ENCODE measurements at regions not wholly inside any gene's neighbourhood (a gene's known extent, or its start where the extent isn't known, plus 50 kb on each side); places are given as distances from the start of the nearest gene placed in this dataset.

DNA sequence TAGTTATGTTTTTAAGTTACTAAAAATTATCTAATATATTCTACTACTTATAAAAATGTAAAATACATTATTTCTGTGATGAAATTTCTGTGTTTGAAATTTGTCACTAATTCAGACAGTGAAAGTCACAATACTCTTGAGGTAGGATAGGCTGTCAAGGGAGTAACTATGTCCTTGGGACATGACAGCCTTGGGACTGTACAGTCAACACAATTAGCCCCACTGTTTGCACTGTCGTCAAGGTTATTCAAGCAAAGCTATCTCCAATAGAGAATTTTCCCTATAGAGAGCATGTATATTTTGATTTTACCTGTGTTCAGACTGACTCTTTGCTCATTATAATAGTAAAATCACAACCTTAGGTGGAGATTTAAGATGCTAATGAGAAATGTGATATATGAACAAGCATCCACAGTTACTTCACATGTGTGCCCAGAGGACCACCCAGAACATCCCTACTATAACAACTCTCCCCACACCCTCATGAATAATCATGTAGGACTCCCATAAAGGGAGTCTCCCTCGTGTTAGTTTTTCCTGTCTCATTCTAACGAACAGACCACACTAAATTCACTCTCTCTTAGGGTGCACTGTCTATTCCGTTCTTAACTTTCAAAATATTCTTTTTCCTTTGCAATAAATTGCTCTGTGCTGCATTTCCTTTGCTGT is 1476.3 kb upstream of the CADM2 start:
- no peaks in the 10 kb centered on the region for H3K9me3 ChIP-seq
- no peaks in the 10 kb centered on the region for H3K27me3 ChIP-seq
- no peak overlapping the region for H3K27ac ChIP-seq
- intact Hi-C loops (cut with DNase I; ENCODE audit: low total_unique reads): no loop called here
- TF ChIP-seq, protein P1, sequence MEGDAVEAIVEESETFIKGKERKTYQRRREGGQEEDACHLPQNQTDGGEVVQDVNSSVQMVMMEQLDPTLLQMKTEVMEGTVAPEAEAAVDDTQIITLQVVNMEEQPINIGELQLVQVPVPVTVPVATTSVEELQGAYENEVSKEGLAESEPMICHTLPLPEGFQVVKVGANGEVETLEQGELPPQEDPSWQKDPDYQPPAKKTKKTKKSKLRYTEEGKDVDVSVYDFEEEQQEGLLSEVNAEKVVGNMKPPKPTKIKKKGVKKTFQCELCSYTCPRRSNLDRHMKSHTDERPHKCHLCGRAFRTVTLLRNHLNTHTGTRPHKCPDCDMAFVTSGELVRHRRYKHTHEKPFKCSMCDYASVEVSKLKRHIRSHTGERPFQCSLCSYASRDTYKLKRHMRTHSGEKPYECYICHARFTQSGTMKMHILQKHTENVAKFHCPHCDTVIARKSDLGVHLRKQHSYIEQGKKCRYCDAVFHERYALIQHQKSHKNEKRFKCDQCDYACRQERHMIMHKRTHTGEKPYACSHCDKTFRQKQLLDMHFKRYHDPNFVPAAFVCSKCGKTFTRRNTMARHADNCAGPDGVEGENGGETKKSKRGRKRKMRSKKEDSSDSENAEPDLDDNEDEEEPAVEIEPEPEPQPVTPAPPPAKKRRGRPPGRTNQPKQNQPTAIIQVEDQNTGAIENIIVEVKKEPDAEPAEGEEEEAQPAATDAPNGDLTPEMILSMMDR (IDR thresholded peaks at IDR 0.05): no peak
- no peak for DNase-seq
- no peak overlapping the region for H3K4me3 ChIP-seq
- no peaks in the 10 kb centered on the region for H3K4me1 ChIP-seq
- H3K36me3 ChIP-seq: no peaks in the 10 kb centered on the region

GRCh38 chr3:83496462-83496861 is 1462.3 kb upstream of the CADM2 start:
- TF ChIP-seq, protein P1 (IDR thresholded peaks at IDR 0.05): no peak
- Histone ChIP-seq H3K36me3 (no peaks in the 10 kb centered on the region), H3K4me3 (no peak overlapping the region), H3K27ac (no peak overlapping the region), H3K4me1 (no peaks in the 10 kb centered on the region), H3K27me3 (no peaks in the 10 kb centered on the region), H3K9me3 (no peaks in the 10 kb centered on the region)
- intact Hi-C loops (cut with DNase I; ENCODE audit: low total_unique reads): no loop called here
- DNase-seq: no peak

- intact Hi-C loops (cut with DNase I; ENCODE audit: low total_unique reads): no loop called here
- TF ChIP-seq, protein P1 (IDR thresholded peaks at IDR 0.05): no peak
- H3K36me3 ChIP-seq: no peaks in the 10 kb centered on the region
Observed at GRCh38 chr3:83498361-83499016, 1460.3 kb upstream of the CADM2 start.

GRCh38 chr3:83500422-83500821 is 1458.4 kb upstream of the CADM2 start:
- TF ChIP-seq, protein P1 (IDR thresholded peaks at IDR 0.05): no peak
- no peaks in the 10 kb centered on the region for H3K9me3 ChIP-seq
- no peak for DNase-seq
- H3K4me3 ChIP-seq: no peak overlapping the region
- H3K4me1 ChIP-seq: no peaks in the 10 kb centered on the region
- no peak overlapping the region for H3K27ac ChIP-seq
- intact Hi-C loops (cut with DNase I; ENCODE audit: low total_unique reads): no loop called here
- H3K36me3 ChIP-seq: no peaks in the 10 kb centered on the region
- H3K27me3 ChIP-seq: no peaks in the 10 kb centered on the region

More at GRCh38 chr3:83498361-83499016, 1460.3 kb upstream of the CADM2 start:
- Histone ChIP-seq H3K4me1 (no peaks in the 10 kb centered on the region), H3K27me3 (no peaks in the 10 kb centered on the region), H3K27ac (no peak overlapping the region), H3K9me3 (no peaks in the 10 kb centered on the region), H3K4me3 (no peak overlapping the region)
- no peak for DNase-seq

GRCh38 chr3:83500931-83501330 is 1457.9 kb upstream of the CADM2 start:
- H3K36me3 ChIP-seq: no peaks in the 10 kb centered on the region

More at GRCh38 chr3:83500931-83501330, 1457.9 kb upstream of the CADM2 start:
- intact Hi-C loops (cut with DNase I; ENCODE audit: low total_unique reads): no loop called here
- Histone ChIP-seq H3K27me3 (no peaks in the 10 kb centered on the region), H3K4me3 (no peak overlapping the region), H3K9me3 (no peaks in the 10 kb centered on the region), H3K4me1 (no peaks in the 10 kb centered on the region), H3K27ac (no peak overlapping the region)
- TF ChIP-seq, protein P1 (IDR thresholded peaks at IDR 0.05): no peak
- DNase-seq: no peak
